GM19372 (cell line): ENCODE measurements at regions not wholly inside any gene's neighbourhood (a gene's known extent, or its start where the extent isn't known, plus 50 kb on each side); places are given as distances from the start of the nearest gene placed in this dataset.

ENCODE experiments used
- ATAC-seq: cut with Tn5 transposase; IDR thresholded peaks from one replicate; pipeline ENCODE4 v1.9.1; 2021; ENCODE audit warnings: mild to moderate bottlenecking, low read depth, moderate library complexity; ENCODE audit not compliant: unreplicated experiment

DNA sequence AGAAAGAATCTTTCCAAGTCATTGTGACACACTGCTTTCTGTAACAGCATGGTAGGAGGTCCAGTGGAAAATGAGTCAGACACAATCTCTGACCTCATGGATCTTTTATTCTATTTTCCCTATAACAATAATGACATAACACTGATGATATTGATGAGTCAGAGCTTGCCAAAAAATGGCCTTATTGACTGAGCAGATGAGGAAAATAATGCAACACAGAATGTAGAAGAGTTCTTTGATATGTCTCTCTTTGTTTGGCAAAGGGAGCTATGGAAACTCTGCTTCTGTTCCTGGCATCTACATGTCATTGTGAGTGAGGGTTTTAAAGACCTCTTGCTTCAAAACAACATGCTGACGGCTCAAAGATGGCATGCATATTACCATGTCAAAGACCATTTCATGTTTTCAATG lies 443.1 kb upstream of the ZNF608 start:
- ATAC-seq: no peak

DNA sequence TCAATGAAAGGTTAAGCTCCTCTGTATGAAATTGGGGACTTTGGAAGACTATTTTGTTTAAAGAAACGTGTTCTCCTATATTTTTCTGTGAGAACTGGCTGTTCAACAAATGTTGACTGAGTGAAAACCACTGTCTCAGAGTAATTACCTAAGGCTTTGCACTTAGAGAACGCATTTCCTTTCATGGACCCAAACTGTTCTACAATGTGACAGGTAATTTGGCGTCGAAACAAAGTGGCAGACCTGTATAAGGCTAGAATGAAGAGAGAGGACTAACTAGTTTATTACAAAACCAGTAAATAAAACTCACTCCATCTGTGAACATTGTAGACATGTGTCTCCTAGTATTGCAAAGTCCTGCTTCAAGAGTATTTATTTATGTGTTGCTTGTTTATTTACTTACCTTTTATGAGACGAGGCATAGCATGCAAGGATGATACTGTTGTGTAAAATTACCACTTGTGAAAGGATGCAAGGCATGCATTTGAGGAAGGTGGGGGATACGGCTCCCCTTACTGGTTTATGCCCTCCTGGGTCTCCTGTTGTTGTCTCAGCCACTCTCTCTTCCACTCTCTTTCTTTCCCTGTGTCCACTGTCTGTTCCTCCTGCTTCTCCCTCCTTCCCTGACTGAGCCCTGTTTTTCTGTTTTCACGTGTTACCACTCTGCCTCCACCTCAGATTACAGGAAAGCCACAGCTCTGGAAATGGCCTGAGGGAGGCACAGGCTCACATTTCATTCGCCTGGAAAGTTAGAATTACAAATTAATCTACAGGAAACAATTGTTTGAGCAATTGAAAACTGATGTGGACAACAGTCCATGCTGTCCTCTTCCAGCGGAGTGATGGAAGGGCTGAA lies 444.0 kb upstream of the ZNF608 start:
- ATAC-seq: no peak

DNA sequence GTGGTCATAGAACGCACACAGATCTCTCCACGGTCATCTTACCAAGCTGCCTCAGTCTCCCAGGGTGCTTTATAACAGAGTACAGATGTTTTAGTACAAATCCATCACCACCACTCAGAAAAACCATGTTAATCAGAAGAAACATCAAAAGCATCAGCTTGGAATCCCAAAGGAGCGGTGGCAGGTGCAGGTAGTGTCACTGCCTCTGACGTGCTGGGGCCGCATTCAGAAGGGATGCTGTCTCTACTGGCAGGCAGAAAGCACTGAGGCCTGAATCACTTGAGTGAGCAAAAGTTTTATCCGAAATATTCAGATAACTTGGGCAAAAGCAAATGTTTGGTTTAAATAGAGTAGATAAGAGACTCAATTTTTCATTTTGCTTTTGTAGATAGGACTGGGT lies 448.4 kb upstream of the ZNF608 start:
- no peak for ATAC-seq

GRCh38 chr5:125196481-125197111 lies 450.2 kb upstream of the ZNF608 start:
- no peak for ATAC-seq

DNA sequence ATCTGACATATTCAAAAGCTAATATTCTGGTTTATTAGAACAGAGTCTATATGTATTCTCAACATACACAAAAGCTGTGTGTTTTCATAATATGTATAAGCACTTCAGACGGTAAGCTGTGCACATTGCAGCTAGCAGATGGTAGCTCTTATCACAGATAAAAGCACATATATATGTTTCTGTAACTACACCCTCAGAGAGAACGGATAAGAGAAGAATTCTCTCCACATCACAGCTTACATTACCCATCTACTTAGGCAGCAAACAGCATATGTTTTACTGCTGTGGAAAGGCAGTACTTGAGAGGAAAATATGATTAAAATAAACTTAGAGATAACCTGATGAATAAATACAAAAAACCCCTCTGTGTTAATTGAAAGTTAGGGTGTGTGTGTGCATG lies 450.9 kb upstream of the ZNF608 start:
- ATAC-seq: no peak

- ATAC-seq: no peak
These were observed 452.0 kb upstream of the ZNF608 start for GRCh38 chr5:125198270-125198974.

DNA sequence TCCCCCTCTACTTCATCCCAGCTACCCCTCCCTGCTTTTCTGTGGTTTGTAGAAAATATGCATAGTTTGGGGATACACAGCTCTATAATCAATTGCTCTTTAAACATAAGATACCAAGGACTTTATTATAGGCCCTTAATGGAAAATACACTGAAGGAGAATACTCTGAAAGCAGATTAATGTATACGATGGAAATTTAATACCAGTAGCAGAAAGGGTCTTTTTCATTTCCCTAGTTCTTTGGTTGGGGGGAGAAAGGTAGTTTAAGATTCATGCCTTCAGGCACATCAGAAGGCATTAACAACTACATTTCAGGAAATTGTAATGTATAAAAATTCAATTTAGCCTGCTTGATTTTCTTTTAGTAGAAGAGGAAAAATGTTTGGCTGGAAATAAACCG lies 452.9 kb upstream of the ZNF608 start:
- no peak for ATAC-seq

GRCh38 chr5:125199968-125200865 lies 453.8 kb upstream of the ZNF608 start:
- ATAC-seq: no peak

DNA sequence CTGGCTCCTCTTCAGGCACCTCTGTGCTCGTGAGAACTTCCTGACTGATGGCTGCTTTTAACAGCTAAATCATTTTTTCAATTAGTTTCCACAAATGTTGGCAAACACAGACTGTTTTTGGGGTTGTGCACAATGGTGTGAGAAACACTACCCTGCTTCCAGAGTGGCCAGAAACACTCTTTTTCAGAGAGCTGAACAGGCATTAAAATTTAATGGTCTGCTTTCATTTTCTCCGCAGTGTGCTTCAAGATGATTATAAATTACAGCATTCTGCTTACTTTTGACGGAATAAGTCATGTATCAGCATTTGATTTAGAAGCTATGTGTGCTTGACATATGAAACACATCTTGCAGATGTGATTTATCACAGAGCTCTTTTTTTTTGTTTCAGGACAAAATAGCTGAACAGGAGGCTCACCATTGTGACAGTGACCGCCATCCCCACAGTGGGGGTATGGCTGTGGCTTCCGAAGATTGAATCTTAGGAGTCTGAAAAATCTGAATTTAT lies 454.5 kb upstream of the ZNF608 start:
- ATAC-seq: no peak

GRCh38 chr5:125201446-125202052 lies 455.1 kb upstream of the ZNF608 start:
- ATAC-seq: no peak

DNA sequence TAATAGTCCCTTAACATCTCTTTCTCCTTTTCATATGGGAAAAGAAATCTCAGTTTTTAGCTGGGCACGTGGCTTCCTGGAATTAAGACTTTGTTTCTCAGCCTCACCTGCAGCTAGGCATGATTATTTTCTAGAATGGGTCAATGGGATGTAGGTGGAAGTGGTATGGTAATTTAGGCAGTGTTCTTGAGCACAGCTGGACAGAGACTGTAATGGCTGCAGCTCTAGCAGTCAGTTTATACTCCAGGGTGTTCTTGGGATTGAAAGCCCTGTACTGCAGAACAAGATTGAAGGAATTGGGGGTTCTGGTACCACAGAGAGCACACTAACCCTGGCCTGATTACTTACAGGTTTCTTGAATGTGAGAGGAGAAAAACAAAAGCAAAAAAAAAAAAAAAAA lies 455.9 kb upstream of the ZNF608 start:
- ATAC-seq: no peak

GRCh38 chr5:125202871-125203438 lies 456.5 kb upstream of the ZNF608 start:
- no peak for ATAC-seq

DNA sequence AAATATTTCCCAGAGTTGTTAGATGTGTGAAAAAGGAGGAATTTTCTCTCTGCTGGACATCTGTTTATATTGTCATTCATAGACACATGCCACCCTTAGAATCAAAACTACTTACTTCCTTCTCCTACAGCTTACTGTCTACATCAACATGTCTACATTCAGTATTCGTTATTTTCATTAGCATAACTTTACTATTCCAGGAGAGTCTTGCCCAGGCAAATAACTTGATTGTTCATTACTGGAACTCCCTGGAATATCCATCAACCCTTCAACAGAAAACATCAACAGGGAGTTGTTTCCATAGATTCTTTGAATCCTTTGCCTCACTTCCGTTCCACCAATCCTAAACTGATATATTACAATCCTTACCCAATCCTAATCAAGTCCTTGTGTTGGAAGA lies 457.5 kb upstream of the ZNF608 start:
- no peak for ATAC-seq

GRCh38 chr5:125205601-125206225 lies 459.3 kb upstream of the ZNF608 start:
- no peak for ATAC-seq

DNA sequence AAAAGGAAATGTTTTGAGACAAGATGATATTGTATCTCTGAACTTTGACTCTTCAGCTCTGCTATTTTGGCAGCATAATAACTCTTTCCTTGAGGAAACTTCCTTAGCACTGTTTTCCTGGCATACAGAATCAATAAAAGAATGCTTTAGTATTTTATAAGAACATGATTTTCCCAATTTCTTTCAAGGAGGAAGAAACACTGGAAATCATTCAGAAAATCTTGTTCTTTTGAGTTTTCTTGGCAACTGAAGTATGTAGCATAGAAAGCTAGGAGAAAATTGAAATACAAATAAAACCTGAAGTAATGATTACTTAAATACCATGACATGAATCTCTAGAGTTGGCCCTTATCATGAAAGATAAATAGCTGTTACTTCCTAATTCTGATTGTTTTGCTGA lies 461.4 kb upstream of the ZNF608 start:
- no peak for ATAC-seq

DNA sequence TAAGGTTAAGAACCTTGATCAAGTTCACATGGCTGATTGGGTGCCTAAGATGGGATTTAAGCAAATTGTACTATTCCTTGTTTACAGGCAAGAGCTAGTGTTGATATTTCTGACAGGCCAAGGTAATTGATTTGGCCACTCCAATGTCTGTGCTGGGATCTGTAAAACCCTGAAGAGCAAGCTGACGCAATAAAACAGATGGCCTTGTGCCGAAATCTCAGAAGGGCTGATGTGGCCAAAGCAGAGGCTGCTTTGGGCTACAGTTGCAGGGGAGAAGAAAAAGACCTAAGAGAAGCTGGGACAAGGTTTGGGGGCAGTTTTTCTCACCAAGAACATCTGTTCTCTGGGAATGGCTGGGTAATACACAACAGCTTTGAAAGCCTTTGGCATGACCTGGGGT lies 463.2 kb upstream of the ZNF608 start:
- ATAC-seq: no peak

DNA sequence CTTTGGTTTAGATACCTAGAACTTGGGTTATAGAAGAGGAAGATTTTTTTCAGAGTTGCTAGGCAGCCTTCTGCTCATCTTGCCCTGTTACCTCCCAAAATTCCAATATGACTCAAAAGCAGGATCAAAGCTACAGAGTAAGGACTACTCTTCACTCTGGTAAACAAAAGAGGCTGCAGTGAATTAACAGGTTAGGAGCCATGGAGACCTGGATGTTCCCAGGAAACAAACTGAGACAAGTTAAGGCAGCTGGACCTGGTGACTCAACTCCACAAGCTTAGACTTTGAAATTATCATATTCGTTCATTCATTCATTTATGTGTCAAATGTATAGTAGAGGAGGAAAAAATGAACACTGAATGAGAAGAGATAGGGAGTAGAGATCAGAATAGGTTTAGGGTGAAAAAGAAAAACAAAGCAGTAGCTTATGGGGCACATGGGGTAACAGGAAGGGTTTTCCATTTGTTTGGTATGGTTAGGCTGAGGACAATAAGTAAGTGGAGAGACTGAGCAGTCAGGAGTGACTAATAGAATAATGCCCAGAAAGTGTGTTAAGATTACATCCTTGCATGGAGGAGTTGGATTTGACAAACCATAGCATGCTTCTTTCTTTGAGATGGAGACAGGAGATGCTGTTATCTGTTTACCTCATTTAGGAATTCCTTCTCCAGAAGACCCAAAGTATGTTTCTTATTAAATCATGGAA lies 464.0 kb upstream of the ZNF608 start:
- ATAC-seq: no peak

- ATAC-seq: peak; percentile 92
These were observed 467.6 kb upstream of the ZNF608 start for GRCh38 chr5:125214080-125214479.

- ATAC-seq: no peak
These were observed 469.2 kb upstream of the ZNF608 start for GRCh38 chr5:125215593-125215992.
